ENCODE measurements at regions not wholly inside any gene's neighbourhood (a gene's known extent, or its start where the extent isn't known, plus 50 kb on each side); places are given as distances from the start of the nearest gene placed in this dataset.
"Not testable (repeated sequence)": the region's sequence is repeated elsewhere in the genome, so short reads cannot be mapped to it uniquely, and the experiment has no call there.

- Mint-ChIP-seq H3K9me3 (no peaks in the 10 kb centered on the region), H3K27ac (no peak overlapping the region), H3K27me3 (no peaks in the 10 kb centered on the region), H3K36me3 (ENCODE audit: low read depth) (no peaks in the 10 kb centered on the region), H3K4me1 (ENCODE audit: low read depth) (no peaks in the 10 kb centered on the region), H3K4me3 (no peak overlapping the region)
- intact Hi-C loops (cut with micrococcal nuclease): no loop called here
Observed at GRCh38 chr11:109957000-109957399, 136.2 kb upstream of the ZC3H12C start.

- Mint-ChIP-seq H3K27me3 (no peaks in the 10 kb centered on the region), H3K4me3 (no peak overlapping the region), H3K4me1 (ENCODE audit: low read depth) (no peaks in the 10 kb centered on the region), H3K36me3 (ENCODE audit: low read depth) (no peaks in the 10 kb centered on the region), H3K27ac (no peak overlapping the region), H3K9me3 (no peaks in the 10 kb centered on the region)
- intact Hi-C loops (cut with micrococcal nuclease): no loop called here
Observed at GRCh38 chr11:109957601-109958000, 135.6 kb upstream of the ZC3H12C start.

GRCh38 chr11:109958131-109958820 is 134.9 kb upstream of the ZC3H12C start:
- Mint-ChIP-seq H3K27me3 (no peaks in the 10 kb centered on the region), H3K4me3 (no peak overlapping the region), H3K27ac (no peak overlapping the region), H3K36me3 (ENCODE audit: low read depth) (no peaks in the 10 kb centered on the region), H3K4me1 (ENCODE audit: low read depth) (no peaks in the 10 kb centered on the region), H3K9me3 (no peaks in the 10 kb centered on the region)
- intact Hi-C loops (cut with micrococcal nuclease): no loop called here

GRCh38 chr11:109958821-109959166 is 134.4 kb upstream of the ZC3H12C start:
- Mint-ChIP-seq H3K27me3 (no peaks in the 10 kb centered on the region), H3K4me3 (no peak overlapping the region), H3K9me3 (no peaks in the 10 kb centered on the region), H3K27ac (no peak overlapping the region), H3K36me3 (ENCODE audit: low read depth) (no peaks in the 10 kb centered on the region), H3K4me1 (ENCODE audit: low read depth) (no peaks in the 10 kb centered on the region)
- intact Hi-C loops (cut with micrococcal nuclease): no loop called here

- Mint-ChIP-seq H3K36me3 (ENCODE audit: low read depth) (no peaks in the 10 kb centered on the region), H3K27me3 (no peaks in the 10 kb centered on the region), H3K9me3 (no peaks in the 10 kb centered on the region), H3K4me1 (ENCODE audit: low read depth) (no peaks in the 10 kb centered on the region), H3K4me3 (no peak overlapping the region), H3K27ac (no peak overlapping the region)
- intact Hi-C loops (cut with micrococcal nuclease): no loop called here
Observed at GRCh38 chr11:109960831-109961230, 132.4 kb upstream of the ZC3H12C start.

- Mint-ChIP-seq H3K4me1 (ENCODE audit: low read depth) (no peaks in the 10 kb centered on the region), H3K9me3 (no peaks in the 10 kb centered on the region), H3K36me3 (ENCODE audit: low read depth) (no peaks in the 10 kb centered on the region), H3K4me3 (no peak overlapping the region), H3K27ac (no peak overlapping the region), H3K27me3 (no peaks in the 10 kb centered on the region)
- intact Hi-C loops (cut with micrococcal nuclease): no loop called here
Observed at GRCh38 chr11:109961261-109961660, 131.9 kb upstream of the ZC3H12C start.

- intact Hi-C loops (cut with micrococcal nuclease): no loop called here
- H3K27me3 Mint-ChIP-seq: no peaks in the 10 kb centered on the region
- no peak overlapping the region for H3K27ac Mint-ChIP-seq
- H3K9me3 Mint-ChIP-seq: no peaks in the 10 kb centered on the region
- no peak overlapping the region for H3K4me3 Mint-ChIP-seq
- peaks cover 15% of the 10 kb centered on the region for H3K4me1 Mint-ChIP-seq (ENCODE audit: low read depth)
- no peaks in the 10 kb centered on the region for H3K36me3 Mint-ChIP-seq (ENCODE audit: low read depth)
Observed at GRCh38 chr11:109963101-109963500, 130.1 kb upstream of the ZC3H12C start.

- H3K36me3 Mint-ChIP-seq (ENCODE audit: low read depth): no peaks in the 10 kb centered on the region
- no peak overlapping the region for H3K27ac Mint-ChIP-seq
- H3K4me3 Mint-ChIP-seq: no peak overlapping the region
- H3K4me1 Mint-ChIP-seq (ENCODE audit: low read depth): peaks cover 15% of the 10 kb centered on the region
- intact Hi-C loops (cut with micrococcal nuclease): no loop called here
- H3K27me3 Mint-ChIP-seq: no peaks in the 10 kb centered on the region
- peaks cover 9% of the 10 kb centered on the region for H3K9me3 Mint-ChIP-seq
Observed at GRCh38 chr11:109964487-109964886, 128.7 kb upstream of the ZC3H12C start.

- H3K4me3 Mint-ChIP-seq; H3K27ac Mint-ChIP-seq; H3K36me3 Mint-ChIP-seq (ENCODE audit: low read depth); H3K27me3 Mint-ChIP-seq; H3K9me3 Mint-ChIP-seq; intact Hi-C loops (cut with micrococcal nuclease): not testable (repeated sequence)
- peaks cover 15% of the 10 kb centered on the region for H3K4me1 Mint-ChIP-seq (ENCODE audit: low read depth)
Observed at GRCh38 chr11:109965445-109965844, 127.7 kb upstream of the ZC3H12C start.

GRCh38 chr11:109965926-109966325 is 127.3 kb upstream of the ZC3H12C start:
- H3K27me3 Mint-ChIP-seq; H3K27ac Mint-ChIP-seq; H3K4me3 Mint-ChIP-seq; intact Hi-C loops (cut with micrococcal nuclease); H3K36me3 Mint-ChIP-seq (ENCODE audit: low read depth); H3K9me3 Mint-ChIP-seq: not testable (repeated sequence)
- peaks cover 17% of the 10 kb centered on the region for H3K4me1 Mint-ChIP-seq (ENCODE audit: low read depth)

GRCh38 chr11:109967136-109967535 is 126.1 kb upstream of the ZC3H12C start:
- H3K4me3 Mint-ChIP-seq; H3K27ac Mint-ChIP-seq; H3K27me3 Mint-ChIP-seq; H3K36me3 Mint-ChIP-seq (ENCODE audit: low read depth); intact Hi-C loops (cut with micrococcal nuclease); H3K9me3 Mint-ChIP-seq: not testable (repeated sequence)
- H3K4me1 Mint-ChIP-seq (ENCODE audit: low read depth): peaks cover 25% of the 10 kb centered on the region

GRCh38 chr11:109968299-109968698 is 124.9 kb upstream of the ZC3H12C start:
- intact Hi-C loops (cut with micrococcal nuclease): no loop called here
- no peak overlapping the region for H3K4me3 Mint-ChIP-seq
- H3K27me3 Mint-ChIP-seq: no peaks in the 10 kb centered on the region
- peaks cover 37% of the 10 kb centered on the region for H3K4me1 Mint-ChIP-seq (ENCODE audit: low read depth)
- no peak overlapping the region for H3K27ac Mint-ChIP-seq
- H3K9me3 Mint-ChIP-seq: peaks cover 9% of the 10 kb centered on the region
- H3K36me3 Mint-ChIP-seq (ENCODE audit: low read depth): no peaks in the 10 kb centered on the region

- Mint-ChIP-seq H3K4me1 (ENCODE audit: low read depth) (peaks cover 41% of the 10 kb centered on the region), H3K27ac (no peak overlapping the region), H3K9me3 (peaks cover 9% of the 10 kb centered on the region), H3K27me3 (no peaks in the 10 kb centered on the region), H3K4me3 (no peak overlapping the region), H3K36me3 (ENCODE audit: low read depth) (no peaks in the 10 kb centered on the region)
- intact Hi-C loops (cut with micrococcal nuclease): no loop called here
Observed at GRCh38 chr11:109968781-109969180, 124.4 kb upstream of the ZC3H12C start.

GRCh38 chr11:109970516-109971183 is 122.5 kb upstream of the ZC3H12C start:
- H3K4me3 Mint-ChIP-seq: no peak overlapping the region
- no peaks in the 10 kb centered on the region for H3K27me3 Mint-ChIP-seq
- H3K9me3 Mint-ChIP-seq: peaks cover 9% of the 10 kb centered on the region
- H3K36me3 Mint-ChIP-seq (ENCODE audit: low read depth): no peaks in the 10 kb centered on the region
- intact Hi-C loops (cut with micrococcal nuclease): no loop called here
- peaks cover 50% of the 10 kb centered on the region for H3K4me1 Mint-ChIP-seq (ENCODE audit: low read depth)
- no peak overlapping the region for H3K27ac Mint-ChIP-seq

- Mint-ChIP-seq H3K9me3 (peaks cover 9% of the 10 kb centered on the region), H3K27me3 (no peaks in the 10 kb centered on the region), H3K27ac (no peak overlapping the region), H3K4me3 (no peak overlapping the region), H3K4me1 (ENCODE audit: low read depth) (peaks cover 55% of the 10 kb centered on the region), H3K36me3 (ENCODE audit: low read depth) (no peaks in the 10 kb centered on the region)
- intact Hi-C loops (cut with micrococcal nuclease): no loop called here
Observed at GRCh38 chr11:109971184-109971523, 122.0 kb upstream of the ZC3H12C start.
